DMS53 (cell line): ENCODE measurements at regions not wholly inside any gene's neighbourhood (a gene's known extent, or its start where the extent isn't known, plus 50 kb on each side); places are given as distances from the start of the nearest gene placed in this dataset.

ENCODE experiments used
- DNase-seq: peaks from one replicate; lab custom pipeline; 2025; lab: John Stamatoyannopoulos, UW

DNA sequence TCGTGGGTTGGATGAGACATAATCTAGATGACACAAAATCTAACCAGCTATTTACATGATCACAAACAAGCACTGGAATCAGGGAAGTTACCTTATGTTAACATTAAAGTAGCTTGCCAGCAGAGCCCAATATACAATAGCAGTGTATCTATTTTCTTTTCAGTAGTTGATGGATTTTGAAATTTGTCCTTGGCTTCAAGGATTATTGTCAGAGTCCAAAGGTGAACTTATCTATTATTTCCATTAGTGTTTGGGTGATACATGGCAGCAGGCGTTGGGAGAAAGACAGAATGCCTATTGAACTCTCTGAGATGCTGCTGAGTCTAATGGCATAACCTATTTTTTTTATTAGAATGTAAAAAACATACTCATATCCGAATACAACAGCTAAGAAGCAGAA, 223.2 kb upstream of the ACTBL2 start:
- no peak for DNase-seq

GRCh38 chr5:57703721-57704120, 221.1 kb upstream of the ACTBL2 start:
- no peak for DNase-seq

DNA sequence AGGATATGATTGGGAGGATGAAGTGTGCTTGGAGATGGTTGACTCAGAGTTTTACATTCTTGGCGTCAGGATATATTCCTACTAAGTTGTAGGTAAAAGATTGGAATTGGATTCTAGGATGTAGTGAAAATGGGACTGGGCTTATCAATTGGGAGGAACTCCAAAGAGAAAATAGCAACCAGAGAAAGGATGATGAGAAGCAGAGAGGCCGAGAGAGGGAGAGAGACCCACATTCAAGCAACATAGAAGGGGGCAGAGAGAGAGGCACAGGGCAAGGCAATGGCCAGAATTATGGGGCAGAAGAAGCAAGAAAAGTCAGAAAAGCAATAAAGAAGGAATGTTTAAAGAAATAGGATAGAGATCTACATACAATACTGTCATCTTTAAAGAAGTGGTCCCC, 217.9 kb upstream of the ACTBL2 start:
- no peak for DNase-seq

- DNase-seq = no peak
Measured at GRCh38 chr5:57700072-57700471, 217.5 kb upstream of the ACTBL2 start.

GRCh38 chr5:57698802-57699201, 216.2 kb upstream of the ACTBL2 start:
- DNase-seq = peak; percentile 96

- DNase-seq = no peak
Measured at GRCh38 chr5:57698086-57698485, 215.5 kb upstream of the ACTBL2 start.

GRCh38 chr5:57696825-57697570, 214.4 kb upstream of the ACTBL2 start:
- no peak for DNase-seq

GRCh38 chr5:57696389-57696769, 213.8 kb upstream of the ACTBL2 start:
- no peak for DNase-seq

GRCh38 chr5:57695706-57696388, 213.2 kb upstream of the ACTBL2 start:
- DNase-seq = no peak

DNA sequence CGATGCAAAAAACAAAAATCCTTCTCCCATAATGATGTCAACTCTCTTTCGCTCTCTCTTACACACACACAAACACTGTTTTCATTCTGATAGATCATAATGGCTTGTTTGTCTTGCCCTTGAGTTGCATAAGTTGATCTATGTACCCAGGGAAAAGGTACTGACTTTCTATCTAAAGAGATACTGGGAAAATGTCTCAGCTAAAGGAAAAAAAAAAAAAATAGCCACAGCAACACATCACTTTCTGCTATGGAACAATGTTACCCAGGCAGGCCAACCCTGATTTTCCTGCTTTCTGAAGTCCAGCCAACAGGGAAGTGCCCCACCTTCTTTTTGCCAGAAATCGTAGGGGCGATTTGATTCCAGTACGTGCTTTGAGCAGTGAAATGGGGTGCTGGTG, 212.6 kb upstream of the ACTBL2 start:
- DNase-seq = peak; percentile 7

GRCh38 chr5:57693488-57694305, 211.1 kb upstream of the ACTBL2 start:
- no peak for DNase-seq

DNA sequence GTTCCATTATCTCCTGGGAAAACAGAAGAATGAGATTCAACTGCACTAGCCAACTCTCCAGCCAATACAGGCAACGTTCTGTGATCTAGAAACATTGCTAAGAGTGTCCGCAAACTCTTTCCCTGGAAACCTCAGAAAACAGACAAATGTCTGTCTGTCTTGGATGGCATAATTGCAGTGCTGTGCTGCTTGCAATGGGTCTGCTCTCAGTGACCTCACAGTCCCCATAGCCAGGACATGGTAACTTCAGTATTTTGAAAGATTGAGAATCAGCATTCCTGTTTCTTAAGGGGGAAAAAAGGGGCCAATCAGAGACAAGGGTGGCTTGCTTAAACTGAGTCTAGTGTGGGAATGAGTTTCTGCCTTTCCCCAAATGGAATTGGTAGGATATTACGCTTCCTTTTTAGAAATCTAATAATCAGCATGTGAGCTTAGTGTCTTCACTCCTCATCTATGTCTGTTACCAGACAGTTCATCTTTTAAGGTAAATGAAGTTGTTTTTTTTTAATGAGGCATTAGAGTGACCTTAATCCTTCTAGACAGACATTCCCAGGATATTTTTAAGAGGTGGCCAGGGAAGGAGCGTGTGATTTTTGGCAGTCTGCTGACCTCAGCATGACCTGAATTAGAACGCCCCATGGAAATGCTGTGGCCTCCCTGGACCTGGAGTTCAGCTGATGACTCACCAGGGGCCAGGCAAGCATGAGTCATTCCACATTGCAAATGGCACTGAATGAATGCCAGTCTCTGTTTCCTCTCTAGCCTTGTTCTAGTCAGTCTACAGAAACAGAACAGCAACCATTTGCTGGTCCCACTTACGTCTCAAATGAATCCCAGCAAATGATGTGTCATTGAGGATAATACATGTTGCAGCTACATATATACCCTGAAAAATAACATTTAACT, 210.2 kb upstream of the ACTBL2 start:
- DNase-seq = peak; percentile 91

GRCh38 chr5:57690724-57691123, 208.1 kb upstream of the ACTBL2 start:
- no peak for DNase-seq

- DNase-seq = no peak
Measured at GRCh38 chr5:57687596-57687995, 205.0 kb upstream of the ACTBL2 start.

GRCh38 chr5:57685516-57686255, 203.1 kb upstream of the ACTBL2 start:
- no peak for DNase-seq

DNA sequence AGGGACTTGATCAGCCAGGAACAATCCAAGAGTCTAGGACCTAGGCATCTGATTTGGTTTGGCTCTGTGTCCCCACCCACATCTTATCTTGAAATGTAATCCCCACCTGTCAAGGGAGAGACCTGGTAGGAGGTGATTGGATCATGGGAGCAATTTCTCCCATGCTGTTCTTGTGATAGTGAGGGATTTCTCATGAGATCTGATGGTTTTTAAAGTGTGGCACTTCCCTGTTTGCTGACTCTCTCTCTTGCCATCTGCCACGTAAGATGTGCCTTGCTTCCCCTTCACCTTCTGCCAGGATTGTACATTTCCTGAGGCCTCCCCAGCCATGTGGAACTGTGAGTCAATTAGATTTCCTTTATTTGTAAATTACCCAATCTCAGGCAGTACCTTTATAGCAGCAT, 201.7 kb upstream of the ACTBL2 start:
- DNase-seq = peak; percentile 36

DNA sequence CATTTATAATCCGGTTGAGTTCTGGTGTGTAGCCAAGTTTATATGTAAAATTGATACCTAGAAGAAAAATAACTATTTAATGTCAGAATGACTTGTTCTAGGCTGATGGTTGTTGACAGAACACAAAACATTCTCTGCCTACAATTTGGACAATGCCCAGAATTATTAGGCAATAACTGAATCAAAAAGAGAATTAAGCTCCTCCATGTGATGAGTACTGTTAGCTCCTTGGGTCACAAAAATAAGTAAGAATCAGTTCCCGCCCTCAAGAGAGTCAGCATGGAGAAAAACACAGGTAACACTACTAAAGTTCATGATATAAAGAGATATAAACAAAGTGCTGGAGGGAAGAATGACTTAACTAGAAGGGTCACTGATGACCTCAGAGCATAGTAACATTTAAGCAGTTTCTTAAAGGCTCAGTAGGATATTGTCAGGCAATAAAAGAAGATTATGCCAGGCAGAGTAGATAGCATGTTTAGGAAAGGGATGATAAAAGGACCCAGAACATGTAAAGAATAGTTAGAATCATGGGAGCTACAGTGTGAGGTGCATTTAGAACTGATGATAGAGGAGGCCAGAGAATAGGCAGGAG, 200.5 kb upstream of the ACTBL2 start:
- no peak for DNase-seq

- DNase-seq = no peak
Measured at GRCh38 chr5:57681942-57682341, 199.3 kb upstream of the ACTBL2 start.

DNA sequence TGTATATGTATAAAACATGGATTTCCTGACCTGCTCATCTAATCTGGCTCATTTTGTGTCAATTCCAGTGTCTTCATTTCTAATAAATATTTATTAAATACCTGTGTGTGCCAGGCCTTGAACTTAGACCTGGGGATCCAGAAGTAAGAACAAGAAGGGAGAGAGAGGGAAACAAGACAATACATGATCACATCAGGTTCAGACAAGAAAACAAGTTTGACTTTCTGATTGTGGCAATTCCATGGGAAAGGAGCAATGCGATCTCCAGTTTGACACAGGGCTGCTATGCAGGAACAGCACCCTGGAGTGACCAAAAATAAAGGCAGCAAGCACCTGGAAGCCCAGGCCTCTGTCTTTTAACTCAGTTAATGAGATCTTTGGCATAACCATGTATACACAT, 198.1 kb upstream of the ACTBL2 start:
- DNase-seq = no peak

DNA sequence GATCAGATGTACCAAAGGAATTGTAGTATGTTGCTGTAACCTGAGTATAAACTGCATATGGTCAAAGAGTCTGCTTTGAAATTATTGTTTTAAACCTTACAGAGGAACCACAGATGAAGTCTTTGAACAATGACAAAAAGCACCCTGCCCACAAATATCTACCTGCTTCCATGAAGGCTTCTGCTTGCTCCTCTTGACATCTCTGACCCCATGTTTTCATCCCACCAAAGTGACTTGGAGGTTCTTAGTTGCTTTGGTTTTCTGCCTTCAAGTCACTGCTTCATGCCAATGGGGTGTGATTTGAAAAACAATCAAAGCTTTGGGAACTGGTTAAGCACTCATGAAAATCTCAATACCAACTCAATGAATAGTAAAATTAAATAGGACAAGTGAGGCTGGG, 194.6 kb upstream of the ACTBL2 start:
- no peak for DNase-seq
